ENCODE measurements at regions not wholly inside any gene's neighbourhood (a gene's known extent, or its start where the extent isn't known, plus 50 kb on each side); places are given as distances from the start of the nearest gene placed in this dataset.

DNA sequence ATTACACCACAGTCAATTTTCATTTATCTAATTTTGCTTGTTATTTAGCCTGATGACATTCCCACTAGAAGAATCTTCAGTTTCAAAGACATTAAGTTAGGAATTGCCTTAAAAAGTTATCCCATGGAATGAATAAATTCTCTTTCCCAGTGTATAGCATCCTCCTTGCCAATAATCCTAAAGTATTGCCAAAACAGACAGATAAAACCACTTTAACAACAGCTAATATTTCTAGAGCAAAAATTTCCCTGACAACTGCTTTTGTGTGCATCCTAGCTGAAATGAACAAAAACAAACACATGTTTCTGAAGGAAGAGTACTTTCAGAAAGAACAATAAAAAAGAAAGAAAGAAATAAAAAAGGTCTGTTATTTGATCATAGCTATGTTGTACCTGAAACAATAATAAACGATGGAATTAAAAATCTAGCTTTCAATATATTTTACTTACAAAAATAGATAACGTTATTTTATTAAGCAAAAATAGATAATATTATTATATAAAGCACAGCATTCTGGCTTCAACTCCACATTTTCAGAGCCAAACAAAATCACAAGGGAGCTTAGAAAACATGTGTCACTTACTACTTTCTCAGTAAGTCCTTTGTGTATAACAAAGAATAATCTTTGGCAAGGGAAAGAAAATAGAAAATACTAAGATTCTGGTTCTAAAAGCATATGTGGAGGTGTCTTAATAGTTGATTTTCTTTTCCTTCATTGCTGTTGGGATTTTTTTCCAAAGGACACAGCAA lies 939.0 kb upstream of the CRIM1 start:
- Histone ChIP-seq H3K4me1 (no peaks in the 10 kb centered on the region), H3K36me3 (no peaks in the 10 kb centered on the region), H3K9me3 (no peaks in the 10 kb centered on the region), H3K27ac (no peak overlapping the region), H3K4me3 (no peak overlapping the region), H3K27me3 (no peaks in the 10 kb centered on the region)
- no peak for DNase-seq
- TF ChIP-seq, protein P1, sequence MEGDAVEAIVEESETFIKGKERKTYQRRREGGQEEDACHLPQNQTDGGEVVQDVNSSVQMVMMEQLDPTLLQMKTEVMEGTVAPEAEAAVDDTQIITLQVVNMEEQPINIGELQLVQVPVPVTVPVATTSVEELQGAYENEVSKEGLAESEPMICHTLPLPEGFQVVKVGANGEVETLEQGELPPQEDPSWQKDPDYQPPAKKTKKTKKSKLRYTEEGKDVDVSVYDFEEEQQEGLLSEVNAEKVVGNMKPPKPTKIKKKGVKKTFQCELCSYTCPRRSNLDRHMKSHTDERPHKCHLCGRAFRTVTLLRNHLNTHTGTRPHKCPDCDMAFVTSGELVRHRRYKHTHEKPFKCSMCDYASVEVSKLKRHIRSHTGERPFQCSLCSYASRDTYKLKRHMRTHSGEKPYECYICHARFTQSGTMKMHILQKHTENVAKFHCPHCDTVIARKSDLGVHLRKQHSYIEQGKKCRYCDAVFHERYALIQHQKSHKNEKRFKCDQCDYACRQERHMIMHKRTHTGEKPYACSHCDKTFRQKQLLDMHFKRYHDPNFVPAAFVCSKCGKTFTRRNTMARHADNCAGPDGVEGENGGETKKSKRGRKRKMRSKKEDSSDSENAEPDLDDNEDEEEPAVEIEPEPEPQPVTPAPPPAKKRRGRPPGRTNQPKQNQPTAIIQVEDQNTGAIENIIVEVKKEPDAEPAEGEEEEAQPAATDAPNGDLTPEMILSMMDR (IDR thresholded peaks at IDR 0.05): no peak
- no peak for TF ChIP-seq POLR2A (IDR thresholded peaks at IDR 0.05)
- intact Hi-C loops (cut with DNase I; ENCODE audit: low total_unique reads): no loop called here

DNA sequence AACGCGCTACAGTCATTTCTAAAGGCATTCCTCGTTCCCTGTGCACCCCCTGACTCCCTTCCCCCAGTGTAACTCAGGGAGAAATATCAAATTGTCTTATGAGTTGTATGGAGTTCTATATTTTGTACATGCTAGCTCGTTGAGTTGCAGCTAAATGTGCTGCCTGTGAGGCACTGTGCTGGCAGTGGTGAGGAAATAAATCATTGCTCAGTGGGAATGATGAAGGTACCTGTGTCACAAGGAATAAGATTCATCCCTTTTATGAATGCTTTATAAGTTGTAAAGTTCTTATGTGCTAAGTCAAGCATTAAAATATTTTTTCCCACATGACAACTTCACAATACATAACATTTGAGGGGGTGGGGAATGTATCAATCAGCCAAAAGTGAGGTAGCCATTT lies 939.6 kb upstream of the CRIM1 start:
- H3K36me3 ChIP-seq: no peaks in the 10 kb centered on the region
- no peaks in the 10 kb centered on the region for H3K4me1 ChIP-seq
- H3K27me3 ChIP-seq: no peaks in the 10 kb centered on the region
- no peak overlapping the region for H3K27ac ChIP-seq
- DNase-seq: no peak
- no peak for TF ChIP-seq POLR2A (IDR thresholded peaks at IDR 0.05)
- TF ChIP-seq, protein P1 (IDR thresholded peaks at IDR 0.05): no peak
- intact Hi-C loops (cut with DNase I; ENCODE audit: low total_unique reads): no loop called here
- no peaks in the 10 kb centered on the region for H3K9me3 ChIP-seq
- H3K4me3 ChIP-seq: no peak overlapping the region

DNA sequence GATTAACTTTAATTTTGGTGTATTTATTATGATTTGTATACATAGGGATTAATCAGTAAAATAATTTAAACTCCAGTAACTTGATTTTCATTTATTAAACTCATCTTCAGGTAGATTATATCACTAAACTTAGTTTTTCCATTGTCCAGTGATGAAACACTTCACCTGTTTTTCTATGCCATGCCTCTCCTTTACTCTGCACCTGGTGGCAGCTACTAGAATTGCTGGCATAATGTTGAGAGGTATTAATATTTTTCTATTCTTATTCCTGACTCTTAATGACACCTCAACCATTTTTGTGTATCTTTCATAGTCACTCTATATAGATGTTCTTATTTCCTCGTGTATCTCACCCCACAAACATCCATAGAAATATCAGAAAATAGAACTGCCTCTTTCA lies 940.3 kb upstream of the CRIM1 start:
- DNase-seq: no peak
- Histone ChIP-seq H3K4me1 (no peaks in the 10 kb centered on the region), H3K27me3 (no peaks in the 10 kb centered on the region), H3K4me3 (no peak overlapping the region), H3K27ac (no peak overlapping the region), H3K36me3 (no peaks in the 10 kb centered on the region), H3K9me3 (no peaks in the 10 kb centered on the region)
- intact Hi-C loops (cut with DNase I; ENCODE audit: low total_unique reads): no loop called here
- TF ChIP-seq POLR2A (IDR thresholded peaks at IDR 0.05): no peak
- TF ChIP-seq, protein P1 (IDR thresholded peaks at IDR 0.05): no peak

DNA sequence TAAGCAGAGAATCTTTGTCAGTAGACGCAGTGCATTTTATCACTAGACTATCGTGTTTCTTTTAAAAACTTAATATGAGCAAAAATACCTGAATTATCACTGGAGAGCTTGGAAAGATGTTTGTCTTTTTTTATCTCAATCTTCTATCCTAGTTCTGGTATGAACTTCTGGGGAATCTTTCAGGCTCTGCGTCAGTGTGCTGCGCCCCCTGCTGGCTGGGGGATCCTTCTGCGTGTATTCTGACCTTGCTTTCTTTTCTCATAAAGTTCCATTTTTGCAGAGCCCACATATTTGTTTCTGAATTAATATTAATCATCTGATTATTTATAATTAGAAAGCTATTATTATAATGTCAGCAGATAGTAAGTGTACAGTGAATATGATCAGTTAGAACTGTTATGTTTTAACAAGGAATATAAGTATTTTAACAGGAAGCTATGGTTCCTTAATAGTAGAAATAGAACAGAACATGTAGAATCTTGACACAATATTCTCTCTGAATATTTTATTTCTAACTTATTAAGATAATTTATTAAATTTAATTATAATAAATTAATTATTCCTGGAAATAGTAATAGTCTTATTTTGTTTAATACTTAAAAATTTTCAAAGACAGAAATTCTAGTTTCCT lies 945.0 kb upstream of the CRIM1 start:
- DNase-seq: peak in 1 of 2 donors; percentile 19
- H3K9me3 ChIP-seq: no peaks in the 10 kb centered on the region
- intact Hi-C loops (cut with DNase I; ENCODE audit: low total_unique reads): no loop called here
- no peak overlapping the region for H3K27ac ChIP-seq
- H3K36me3 ChIP-seq: no peaks in the 10 kb centered on the region
- H3K4me3 ChIP-seq: no peak overlapping the region
- H3K4me1 ChIP-seq: no peaks in the 10 kb centered on the region
- no peaks in the 10 kb centered on the region for H3K27me3 ChIP-seq
- TF ChIP-seq POLR2A (IDR thresholded peaks at IDR 0.05): no peak
- TF ChIP-seq, protein P1 (IDR thresholded peaks at IDR 0.05): peak; percentile 28 to 66 (median 48)

DNA sequence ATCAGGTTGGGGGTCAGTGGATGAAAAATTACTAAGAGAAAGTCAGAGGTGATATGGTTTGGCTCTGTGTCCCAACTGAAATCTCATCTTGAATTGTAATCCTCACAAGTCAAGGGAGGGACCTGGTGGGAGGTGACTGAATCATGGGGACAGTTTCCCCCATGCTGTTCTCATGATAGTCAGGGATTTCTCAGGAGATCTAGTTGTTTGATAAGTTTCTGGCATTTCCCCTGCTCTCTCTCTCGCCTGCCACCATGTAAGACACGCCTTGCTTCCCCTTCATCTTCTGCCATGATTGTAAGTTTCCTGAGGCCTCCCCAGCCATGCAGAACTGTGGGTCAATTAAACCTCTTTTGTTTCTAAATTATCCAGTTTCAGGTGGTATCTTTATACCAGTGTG lies 945.8 kb upstream of the CRIM1 start:
- H3K4me3 ChIP-seq: no peak overlapping the region
- DNase-seq: no peak
- TF ChIP-seq, protein P1 (IDR thresholded peaks at IDR 0.05): no peak
- no peak for TF ChIP-seq POLR2A (IDR thresholded peaks at IDR 0.05)
- no peaks in the 10 kb centered on the region for H3K4me1 ChIP-seq
- no peaks in the 10 kb centered on the region for H3K27me3 ChIP-seq
- intact Hi-C loops (cut with DNase I; ENCODE audit: low total_unique reads): no loop called here
- no peak overlapping the region for H3K27ac ChIP-seq
- no peaks in the 10 kb centered on the region for H3K36me3 ChIP-seq
- no peaks in the 10 kb centered on the region for H3K9me3 ChIP-seq

Measured in uterus (tissue), 3 donors.